Fibroblast of lung (primary cell): ENCODE measurements at regions not wholly inside any gene's neighbourhood (a gene's known extent, or its start where the extent isn't known, plus 50 kb on each side); places are given as distances from the start of the nearest gene placed in this dataset.

Source experiments
- DNase-seq, 2 donors: peaks; one replicate each; pipeline versions ENCODE4 v3.0.0 to v3.0.0-alpha.2; 2010; ENCODE audit warnings: low read depth in 2 of 2
- H2AFZ ChIP-seq: 2 replicates; pipeline ENCODE4 v1.5.1; 2012; ENCODE audit warnings: low read length, control low read depth, inconsistent platforms
- H3K27ac ChIP-seq: 2 replicates; pipeline ENCODE4 v1.5.1; 2011; ENCODE audit warnings: low read length, control low read depth; ENCODE audit not compliant: insufficient read depth
- H3K27me3 ChIP-seq: 2 replicates; pipeline ENCODE4 v1.5.1; 2011; ENCODE audit warnings: mild to moderate bottlenecking, low read length; ENCODE audit not compliant: control insufficient read depth, insufficient read depth
- H3K36me3 ChIP-seq: 2 replicates; pipeline ENCODE4 v1.5.1; 2011; ENCODE audit warnings: low read length; ENCODE audit not compliant: control insufficient read depth, insufficient read depth
- H3K4me1 ChIP-seq: 2 replicates; pipeline ENCODE4 v1.5.1; 2011; ENCODE audit warnings: low read length; ENCODE audit not compliant: control insufficient read depth, insufficient read depth; ENCODE audit errors: extremely low read depth
- H3K4me2 ChIP-seq: 2 replicates; pipeline ENCODE4 v1.5.1; 2011; ENCODE audit warnings: low read length, control low read depth; ENCODE audit not compliant: insufficient read depth; ENCODE audit errors: extremely low read depth
- H3K4me3 ChIP-seq, 4 experiments: fragments of 200-600 bp in 1 of 4; sonication (generic) in 1 of 4; replicated peaks in 1 of 4; 2 replicates each; pipeline ENCODE4 v1.5.1; 2011 to 2016; ENCODE audit warnings: low read length in 4 of 4, low read depth in 3 of 4, mild to moderate bottlenecking in 3 of 4, control low read depth in 2 of 4, inconsistent platforms in 1 of 4, mixed read lengths in 1 of 4; ENCODE audit not compliant: insufficient read depth in 1 of 4; ENCODE audit errors: control extremely low read depth in 1 of 4
- H3K79me2 ChIP-seq: 2 replicates; pipeline ENCODE4 v1.5.1; 2012; ENCODE audit warnings: mild to moderate bottlenecking, low read length, inconsistent platforms; ENCODE audit not compliant: control insufficient read depth, insufficient read depth
- H3K9ac ChIP-seq: 2 replicates; pipeline ENCODE4 v1.5.1; 2011; ENCODE audit warnings: mild to moderate bottlenecking, low read length, control low read depth; ENCODE audit not compliant: insufficient read depth
- H3K9me3 ChIP-seq: 2 replicates; pipeline ENCODE4 v1.5.1; 2012; ENCODE audit warnings: low read depth, low read length; ENCODE audit not compliant: control insufficient read depth, insufficient read depth
- H4K20me1 ChIP-seq: 2 replicates; pipeline ENCODE4 v1.5.1; 2011; ENCODE audit warnings: low read length; ENCODE audit not compliant: control insufficient read depth, insufficient read depth; ENCODE audit errors: extremely low read depth
- CTCF ChIP-seq, 2 donors: IDR thresholded peaks in 1 of 2; conservative IDR thresholded peaks in 1 of 2; 1 replicate in 1 of 2; 2 replicates in 1 of 2; pipeline ENCODE4 v1.5.1; 2011 to 2012; ENCODE audit warnings: low read length in 2 of 2, control low read depth in 1 of 2, inconsistent platforms in 1 of 2, low read depth in 1 of 2, mild to moderate bottlenecking in 1 of 2
- EZH2 ChIP-seq: IDR thresholded peaks from 2 replicates; pipeline ENCODE4 v1.5.1; 2012; ENCODE audit warnings: low read length, control low read depth, mild to moderate bottlenecking; ENCODE audit errors: missing control alignments

GRCh38 chr6:1554141-1554475, 55.6 kb upstream of the FOXC1 start:
- Histone ChIP-seq H3K27ac (no peak overlapping the region), H3K4me1 (no peaks in the 10 kb centered on the region), H3K27me3 (no peaks in the 10 kb centered on the region), H3K9me3 (no peaks in the 10 kb centered on the region), H3K79me2 (no peaks in the 10 kb centered on the region), H3K36me3 (no peaks in the 10 kb centered on the region), H3K4me2 (peak overlapping the region; percentile 94), H3K9ac (no peak overlapping the region), H2AFZ (peak overlapping the region; percentile 98), H4K20me1 (no peaks in the 10 kb centered on the region), H3K4me3 (peak overlapping the region; percentile 61 to 79 (median 78))
- TF ChIP-seq EZH2, result no peak
- TF ChIP-seq CTCF (conservative IDR thresholded peaks at IDR 0.05 in 1 of 2, IDR thresholded peaks at IDR 0.05 in 1 of 2; ENCODE audit: low read depth in 1 of 2, low read length in 2 of 2), result no peak
- DNase-seq, result no peak

GRCh38 chr6:1554476-1555310, 55.0 kb upstream of the FOXC1 start:
- Histone ChIP-seq H3K9ac (peak overlapping the region; percentile 69), H3K27me3 (no peaks in the 10 kb centered on the region), H3K27ac (peak overlapping the region; percentile 72), H3K4me1 (no peaks in the 10 kb centered on the region), H4K20me1 (no peaks in the 10 kb centered on the region), H3K4me3 (peak overlapping the region; percentile 70 to 79 (median 78)), H2AFZ (peak overlapping the region; percentile 98), H3K4me2 (peak overlapping the region; percentile 94), H3K79me2 (no peaks in the 10 kb centered on the region), H3K9me3 (no peaks in the 10 kb centered on the region), H3K36me3 (no peaks in the 10 kb centered on the region)
- peak; percentile 28 to 62 for DNase-seq
- TF ChIP-seq EZH2 (no peak), CTCF (conservative IDR thresholded peaks at IDR 0.05 in 1 of 2, IDR thresholded peaks at IDR 0.05 in 1 of 2; ENCODE audit: low read depth in 1 of 2, low read length in 2 of 2) (peak; percentile 42 to 93)

- Histone ChIP-seq H3K27ac (no peak overlapping the region), H3K79me2 (no peaks in the 10 kb centered on the region), H2AFZ (no peak overlapping the region), H3K9ac (no peak overlapping the region), H3K27me3 (no peaks in the 10 kb centered on the region), H3K36me3 (no peaks in the 10 kb centered on the region), H3K4me1 (no peaks in the 10 kb centered on the region), H3K4me2 (no peak overlapping the region), H4K20me1 (no peaks in the 10 kb centered on the region), H3K9me3 (no peaks in the 10 kb centered on the region), H3K4me3 (no peak overlapping the region)
- peak in 1 of 2 donors; percentile 14 for DNase-seq
- no peak for TF ChIP-seq EZH2
- TF ChIP-seq CTCF (conservative IDR thresholded peaks at IDR 0.05 in 1 of 2, IDR thresholded peaks at IDR 0.05 in 1 of 2; ENCODE audit: low read depth in 1 of 2, low read length in 2 of 2), result no peak
Measured at GRCh38 chr6:1558388-1558787, 51.3 kb upstream of the FOXC1 start.
